Activated CD4-positive, CD25-positive, alpha-beta regulatory T cell treated with anti-CD3 and anti-CD28 coated beads, Interleukin-2, amount 50 U/mL, for 72 hours (primary cell): ENCODE measurements at regions not wholly inside any gene's neighbourhood (a gene's known extent, or its start where the extent isn't known, plus 50 kb on each side); places are given as distances from the start of the nearest gene placed in this dataset.
"Not testable (repeated sequence)": the region's sequence is repeated elsewhere in the genome, so short reads cannot be mapped to it uniquely, and the experiment has no call there.

Source experiments
- DNase-seq: peaks from one replicate; pipeline ENCODE4 v3.0.0; 2021

DNA sequence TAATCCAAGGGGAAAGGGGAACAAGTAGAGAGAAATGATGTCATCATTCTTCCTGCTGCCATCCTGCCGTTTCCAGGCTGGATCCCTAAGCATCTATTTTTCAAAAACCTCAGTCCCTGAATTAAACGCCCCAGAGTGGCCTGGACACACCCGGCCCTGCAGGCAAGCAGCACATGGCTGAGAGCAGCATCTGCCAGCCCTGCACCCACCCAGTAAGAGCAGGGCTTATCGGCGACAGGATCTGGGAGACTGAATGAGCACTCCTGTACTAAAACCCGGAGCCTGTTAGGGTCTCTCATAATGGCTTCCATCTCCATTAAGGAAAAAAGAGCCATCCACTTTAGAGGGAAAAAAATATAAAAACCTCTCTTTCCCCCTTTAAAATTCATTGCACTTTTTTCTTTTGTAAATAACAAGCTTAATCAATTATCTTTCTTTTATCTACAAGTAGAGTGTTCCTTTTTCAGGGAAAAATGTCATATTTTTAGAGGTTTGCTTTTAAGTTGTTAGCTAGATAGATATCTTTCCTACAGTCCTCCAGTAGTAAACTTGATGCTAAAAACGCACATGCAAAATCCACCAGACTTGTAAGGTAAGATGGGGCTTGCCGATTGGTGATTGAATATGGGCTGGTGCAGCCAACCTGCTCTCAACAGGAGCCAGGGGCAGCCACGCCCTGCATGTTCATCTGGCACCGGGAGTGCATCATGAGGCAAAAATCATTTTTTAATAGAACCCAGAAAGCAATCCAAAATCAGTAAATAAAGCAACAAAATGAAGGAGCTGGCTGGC, 457.8 kb downstream of the EIPR1 start:
- no peak for DNase-seq

GRCh38 chr2:2919026-2919425, 458.6 kb downstream of the EIPR1 start:
- DNase-seq = no peak

DNA sequence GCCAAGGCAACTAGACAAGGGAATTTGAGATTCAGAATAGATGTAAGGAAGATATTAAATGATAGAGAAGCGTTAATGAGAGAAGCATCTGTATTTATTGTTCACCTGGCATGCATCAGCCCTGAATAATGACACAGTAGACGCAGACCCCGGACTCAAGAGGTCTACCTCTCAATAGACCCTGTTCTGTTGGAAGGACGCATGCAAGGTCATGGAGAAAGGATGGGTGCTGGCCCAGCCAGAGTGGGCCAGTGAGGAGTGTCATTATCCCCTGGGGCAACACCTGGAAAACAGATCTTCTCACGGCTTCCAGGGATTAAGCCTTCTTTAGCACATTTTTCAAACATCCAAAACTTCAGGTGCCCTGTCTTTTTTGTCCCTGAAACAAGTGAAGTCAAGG, 461.0 kb downstream of the EIPR1 start:
- DNase-seq = no peak

DNA sequence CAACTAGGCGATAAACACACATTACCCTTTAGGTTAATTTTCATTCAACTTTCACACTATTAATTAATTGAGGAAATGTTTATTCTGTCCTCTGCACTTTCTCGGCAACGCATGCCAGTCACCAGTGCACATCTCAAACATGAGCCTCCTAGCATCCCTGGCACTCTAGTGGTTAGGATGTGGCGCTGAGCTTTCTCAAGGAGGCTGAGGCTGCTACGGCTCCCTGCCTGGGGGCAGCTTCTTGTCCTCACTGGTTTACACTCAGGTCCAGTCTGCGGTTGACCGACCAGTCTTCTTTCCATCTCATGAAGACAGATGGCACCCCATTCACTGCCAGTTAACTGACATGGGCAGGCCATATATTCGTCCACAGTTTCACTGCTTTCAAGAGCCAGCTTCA, 463.4 kb downstream of the EIPR1 start:
- DNase-seq = no peak

GRCh38 chr2:2913601-2914120, 464.0 kb downstream of the EIPR1 start:
- no peak for DNase-seq

DNA sequence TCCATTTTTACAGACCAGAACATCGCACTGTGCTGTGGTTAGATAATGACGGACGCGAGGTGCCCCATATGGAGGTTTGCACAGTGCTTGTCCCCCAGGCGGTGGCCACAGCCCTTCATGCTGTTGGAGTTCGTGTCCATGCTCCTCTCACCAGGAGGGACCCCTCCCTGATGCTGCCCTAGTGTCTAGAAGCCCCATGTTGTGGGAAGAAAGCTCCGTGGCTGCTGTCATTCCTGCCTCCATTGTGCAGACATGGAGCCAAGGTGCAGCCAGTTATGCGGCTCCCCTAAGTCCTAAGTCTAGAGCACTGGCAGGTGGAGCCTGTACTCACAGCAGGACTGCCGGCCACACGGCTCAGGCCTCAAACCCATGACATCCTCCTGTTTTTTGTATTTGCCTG, 464.9 kb downstream of the EIPR1 start:
- no peak for DNase-seq

- DNase-seq = no peak
Measured at GRCh38 chr2:2912293-2912692, 465.3 kb downstream of the EIPR1 start.

DNA sequence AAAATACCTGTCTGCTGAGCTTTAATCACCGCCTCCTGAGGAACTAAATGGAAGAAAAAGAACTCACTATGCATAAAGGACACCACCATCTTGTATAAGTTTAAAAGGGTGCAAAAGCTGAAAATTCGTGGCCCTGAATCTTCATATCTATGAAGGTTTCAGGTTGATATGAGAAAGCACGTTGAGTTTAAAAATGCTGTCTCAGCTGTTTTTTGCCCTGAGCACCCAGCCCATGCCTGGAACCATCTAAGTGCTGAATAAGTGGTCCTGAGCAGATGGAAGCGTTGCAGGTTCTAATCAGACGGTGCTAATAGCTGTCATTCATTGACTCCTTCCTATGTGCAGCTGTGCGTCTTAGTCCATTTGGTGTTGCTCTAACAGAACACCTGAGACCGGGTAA, 467.4 kb downstream of the EIPR1 start:
- DNase-seq = no peak

DNA sequence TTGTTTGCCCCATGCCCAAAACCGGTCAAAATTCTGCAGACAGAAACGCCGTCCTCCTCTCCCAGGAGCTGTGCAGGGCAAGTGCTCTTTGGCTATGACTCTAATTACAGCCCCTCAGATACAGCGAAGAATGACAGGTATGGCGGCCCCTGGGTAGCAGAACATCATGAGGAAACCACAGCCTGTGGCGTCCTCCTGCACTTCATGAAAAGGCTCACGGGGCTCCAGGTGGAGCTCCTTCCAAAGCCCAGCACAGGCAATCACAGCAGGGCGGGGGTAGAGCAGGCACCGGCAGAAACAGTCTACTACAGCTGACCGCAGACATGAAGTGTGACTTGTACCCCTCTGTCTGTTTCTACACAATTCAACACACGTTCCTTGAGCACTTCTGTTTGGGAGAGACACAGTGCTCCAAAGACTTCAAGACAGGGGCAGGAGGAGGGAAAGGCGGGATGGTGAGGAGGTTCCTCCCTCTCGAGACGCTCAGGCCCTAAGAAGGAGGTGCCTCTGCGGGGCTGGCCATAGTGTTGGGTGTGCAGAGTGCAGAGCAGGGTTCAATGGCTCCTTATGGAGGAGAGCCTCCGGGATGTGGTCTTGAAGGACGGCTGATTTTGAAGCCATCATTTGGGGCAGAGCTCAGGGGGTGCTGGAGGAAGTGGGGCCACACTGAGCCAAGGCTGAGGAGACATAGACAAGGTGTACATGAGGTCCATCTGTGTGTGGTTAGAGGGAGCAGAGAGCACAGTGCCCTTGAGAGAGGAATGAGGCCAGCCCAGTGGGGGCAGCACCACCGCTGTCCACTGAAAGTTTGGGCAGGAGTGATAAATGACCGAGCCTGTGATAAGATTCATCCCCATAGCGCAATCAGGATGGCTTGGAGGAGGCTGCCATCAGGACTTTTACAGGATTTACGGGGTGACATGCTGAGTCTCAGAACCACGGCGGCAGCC, 468.3 kb downstream of the EIPR1 start:
- no peak for DNase-seq

DNA sequence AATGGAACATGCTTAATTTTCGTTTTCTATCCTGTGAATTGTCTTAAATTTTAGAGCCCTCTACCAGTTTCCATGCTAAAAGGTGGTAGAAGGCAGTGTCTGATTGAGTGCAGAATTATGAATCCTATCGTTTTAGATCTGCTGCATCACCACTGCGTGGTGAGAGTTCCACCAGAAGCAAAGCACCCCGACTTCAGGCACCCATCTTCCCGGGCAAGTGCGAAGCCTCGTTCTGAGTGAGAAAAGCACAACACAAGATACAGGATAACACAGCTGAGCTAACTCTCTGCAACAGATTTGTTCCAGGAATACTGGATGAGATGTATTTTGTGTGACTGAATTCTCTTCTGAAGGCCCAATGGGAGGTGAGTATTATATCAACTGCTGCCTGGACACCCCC, 471.5 kb downstream of the EIPR1 start:
- DNase-seq = no peak

DNA sequence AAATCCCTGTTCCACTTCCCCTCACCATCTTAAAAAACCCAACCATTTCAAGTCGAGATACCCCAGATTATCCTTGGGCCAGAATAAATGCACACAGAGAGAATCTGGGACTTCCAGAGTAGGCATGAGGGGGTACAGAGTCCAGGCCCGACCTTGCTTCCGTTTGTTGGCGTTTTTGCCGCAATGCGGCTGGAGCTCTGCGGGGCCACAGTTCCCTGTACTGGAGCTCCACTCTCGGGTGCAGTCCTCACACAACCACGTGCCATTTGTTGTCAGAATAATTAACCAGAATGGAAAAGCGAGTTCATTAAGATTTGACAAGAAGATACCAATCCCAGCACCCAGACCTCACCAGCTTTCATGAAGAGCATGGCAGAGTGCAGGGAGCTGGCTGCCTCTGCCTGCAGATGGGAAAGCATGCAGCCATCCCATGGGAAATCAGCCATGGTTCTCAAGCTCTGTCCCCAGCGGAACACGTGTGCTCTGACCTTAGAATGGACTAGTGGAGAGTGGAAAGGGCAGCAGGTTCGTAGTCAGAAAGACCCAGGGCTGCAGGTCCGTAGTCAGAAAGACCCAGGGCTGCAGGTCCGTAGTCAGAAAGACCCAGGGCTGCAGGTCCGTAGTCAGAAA, 472.8 kb downstream of the EIPR1 start:
- DNase-seq = no peak

- DNase-seq = no peak
Measured at GRCh38 chr2:2902547-2903281, 474.9 kb downstream of the EIPR1 start.

- no peak for DNase-seq
Measured at GRCh38 chr2:2901384-2902345, 476.0 kb downstream of the EIPR1 start.

DNA sequence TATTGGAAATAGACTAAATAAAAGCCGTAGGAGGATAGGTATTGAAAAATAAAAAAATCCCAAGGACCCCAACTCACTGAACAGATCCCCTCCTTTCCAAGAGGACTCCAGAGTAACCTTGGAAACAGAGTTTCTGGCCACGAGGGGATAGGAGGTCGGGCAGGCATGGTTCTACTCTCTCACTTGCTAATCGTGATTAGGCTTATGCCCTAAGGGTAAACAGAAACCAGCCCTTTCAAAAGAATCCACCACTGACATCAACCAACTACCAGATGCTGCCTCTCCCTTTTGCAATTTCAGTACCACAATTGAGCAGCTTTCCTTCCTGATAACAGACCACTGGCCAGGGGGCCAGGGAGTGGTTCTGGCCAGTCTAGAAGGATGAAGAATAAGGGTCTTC, 477.8 kb downstream of the EIPR1 start:
- no peak for DNase-seq

GRCh38 chr2:2898744-2899143, 478.9 kb downstream of the EIPR1 start:
- DNase-seq = no peak

- DNase-seq = no peak
Measured at GRCh38 chr2:2896643-2897042, 481.0 kb downstream of the EIPR1 start.

DNA sequence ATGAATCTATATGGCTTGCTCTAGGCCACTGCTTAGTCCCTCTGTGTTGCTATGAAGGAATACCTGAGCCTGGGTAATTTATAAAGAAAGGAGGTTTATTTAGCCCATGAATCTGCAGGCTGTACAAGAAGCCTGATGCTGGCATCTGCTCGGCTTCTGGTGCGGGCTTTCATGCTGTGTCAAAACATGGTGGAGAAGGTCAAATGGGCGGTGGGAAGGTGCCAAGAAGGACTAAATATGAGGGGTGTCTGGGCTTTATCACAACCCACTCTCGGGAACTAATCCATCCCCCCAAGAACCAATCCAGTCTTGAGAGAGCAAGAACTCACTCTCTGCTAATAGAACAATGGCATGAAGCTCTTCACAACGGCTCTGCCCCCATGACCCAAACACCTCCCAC, 481.6 kb downstream of the EIPR1 start:
- no peak for DNase-seq

- DNase-seq = not testable (repeated sequence)
Measured at GRCh38 chr2:2894011-2894410, 483.6 kb downstream of the EIPR1 start.

DNA sequence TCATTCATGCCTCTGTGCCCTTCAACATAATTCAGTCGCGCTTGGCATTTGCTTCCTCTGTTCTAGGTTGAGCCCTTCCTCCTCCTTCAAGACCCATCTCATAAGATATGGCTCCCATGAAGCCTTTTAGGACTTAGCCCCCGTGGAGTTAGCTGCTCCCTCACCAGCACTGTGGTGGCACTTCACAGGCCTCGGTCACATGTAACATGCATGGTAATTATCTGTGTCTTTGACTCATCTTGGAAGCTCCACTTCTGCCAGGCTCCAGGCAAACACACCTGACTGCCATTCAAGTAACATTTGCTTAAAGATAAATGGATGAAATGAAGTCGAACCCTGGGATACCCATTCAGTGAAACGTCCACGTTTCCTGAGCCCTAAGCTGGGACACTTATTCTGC, 484.7 kb downstream of the EIPR1 start:
- DNase-seq = no peak

GRCh38 chr2:2892378-2892777, 485.2 kb downstream of the EIPR1 start:
- DNase-seq = no peak

DNA sequence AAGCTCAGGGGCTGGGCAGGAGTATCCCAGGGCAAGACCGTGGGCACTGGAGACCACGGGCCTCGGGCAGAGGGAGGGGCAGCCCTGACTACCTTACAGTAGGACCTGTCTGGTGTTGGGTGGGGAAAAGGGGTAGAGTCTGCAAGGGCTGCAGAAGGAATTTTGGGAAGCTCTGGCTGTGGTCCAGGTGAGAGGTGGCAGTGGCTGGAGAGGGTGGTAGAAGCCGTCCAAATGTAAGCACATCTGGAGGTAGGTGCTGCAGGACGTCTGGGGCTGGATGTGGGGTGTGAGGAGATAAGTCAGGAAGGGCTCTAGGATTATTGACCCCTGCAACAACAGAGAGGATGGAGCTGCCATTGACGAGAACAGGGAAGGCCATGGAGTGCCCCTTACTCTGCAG, 486.7 kb downstream of the EIPR1 start:
- no peak for DNase-seq
